IMR-90 (cell line): ENCODE measurements at regions not wholly inside any gene's neighbourhood (a gene's known extent, or its start where the extent isn't known, plus 50 kb on each side); places are given as distances from the start of the nearest gene placed in this dataset.
A peak's percentile ranks its signal among the peaks of the same experiment; 100 is the strongest.

Experiments used
- ATAC-seq: fragments of 200-7000 bp; cut with Tn5 transposase; 2 replicates; pipeline ENCODE4 v1.9.1; 2020; ENCODE audit warnings: low read depth, mild to moderate bottlenecking, moderate library complexity
- BruUV-seq: library from RNA; stranded (reverse); fragments of 400-500 nt; replicated peaks from 2 replicates; lab custom pipeline; 2021; lab: Mats Ljungman, UMichigan
- CTCF ChIA-PET: fragments of 300-600 bp; formaldehyde crosslinking; extraction: SDS; loops from one replicate; lab custom pipeline; 2021; ENCODE audit warnings: antibody characterized with exemption; lab: Yijun Ruan, JAX
- POLR2A ChIA-PET: fragments of 300-600 bp; sonication (Branson Sonifier 250); formaldehyde crosslinking; loops from one replicate; lab custom pipeline; 2022; ENCODE audit warnings: antibody characterized with exemption; ENCODE audit not compliant: unreplicated experiment; lab: Charles Lee
- DNase-seq: peaks from one replicate; pipeline ENCODE4 v3.0.0; 2013
- H2AFZ ChIP-seq: replicated peaks from 2 replicates; pipeline ENCODE3; 2013; ENCODE audit warnings: low read length, mild to moderate bottlenecking; ENCODE audit not compliant: poor library complexity
- H2AK5ac ChIP-seq: 2 replicates; pipeline ENCODE4 v1.6.1; 2013; ENCODE audit warnings: low read depth, low read length, inconsistent platforms
- H2AK9ac ChIP-seq: replicated peaks from 2 replicates; pipeline ENCODE3; 2013; ENCODE audit warnings: mild to moderate bottlenecking, low read depth, low read length, moderate library complexity; ENCODE audit not compliant: poor library complexity
- H2BK120ac ChIP-seq: 2 replicates; pipeline ENCODE4 v1.6.1; 2013; ENCODE audit warnings: low read depth, low read length, inconsistent platforms
- H2BK15ac ChIP-seq: 3 replicates; pipeline ENCODE4 v1.6.1; 2013; ENCODE audit warnings: low read depth, low read length, inconsistent platforms
- H2BK20ac ChIP-seq: 2 replicates; pipeline ENCODE4 v1.6.1; 2013; ENCODE audit warnings: low read depth, mild to moderate bottlenecking, inconsistent platforms, low read length, moderate library complexity
- H2BK5ac ChIP-seq: 2 replicates; pipeline ENCODE4 v1.6.1; 2013; ENCODE audit warnings: mild to moderate bottlenecking, low read depth, low read length, inconsistent platforms; ENCODE audit not compliant: poor library complexity, severe bottlenecking
- H3K14ac ChIP-seq: replicated peaks from 2 replicates; pipeline ENCODE4 v1.6.1; 2013; ENCODE audit warnings: low read depth, low read length, inconsistent platforms
- H3K18ac ChIP-seq: 2 replicates; pipeline ENCODE4 v1.6.1; 2013; ENCODE audit warnings: low read depth, low read length, control low read depth
- H3K23ac ChIP-seq: 2 replicates; pipeline ENCODE4 v1.6.1; 2013; ENCODE audit warnings: low read depth, low read length, inconsistent platforms
- H3K27ac ChIP-seq: 2 replicates; pipeline ENCODE4 v1.5.1; 2013; ENCODE audit warnings: mild to moderate bottlenecking, control low read depth, low read length; ENCODE audit not compliant: insufficient read depth
- H3K27me3 ChIP-seq: 2 replicates; pipeline ENCODE4 v1.6.1; 2013; ENCODE audit warnings: low read length; ENCODE audit not compliant: control insufficient read depth, insufficient read depth
- H3K36me3 ChIP-seq: 2 replicates; pipeline ENCODE4 v1.6.1; 2013; ENCODE audit warnings: low read length, mixed read lengths; ENCODE audit not compliant: control insufficient read depth, insufficient read depth
- H3K4ac ChIP-seq: 2 replicates; pipeline ENCODE4 v1.6.1; 2013; ENCODE audit warnings: low read depth, low read length, inconsistent platforms
- H3K4me1 ChIP-seq: 2 replicates; pipeline ENCODE4 v1.6.1; 2013; ENCODE audit warnings: low read length, mixed read lengths; ENCODE audit not compliant: control insufficient read depth, insufficient read depth
- H3K4me2 ChIP-seq: 2 replicates; pipeline ENCODE4 v1.6.1; 2013; ENCODE audit warnings: low read depth, mild to moderate bottlenecking, control low read depth, low read length, moderate library complexity
- H3K4me3 ChIP-seq: 2 replicates; pipeline ENCODE4 v1.5.1; 2013; ENCODE audit warnings: low read depth, mild to moderate bottlenecking, control low read depth, low read length, moderate library complexity; ENCODE audit not compliant: insufficient read depth
- H3K56ac ChIP-seq: 2 replicates; pipeline ENCODE4 v1.6.1; 2013; ENCODE audit warnings: low read length, inconsistent platforms; ENCODE audit not compliant: insufficient read depth; ENCODE audit errors: extremely low read depth
- H3K79me1 ChIP-seq, 2 experiments: 2 replicates each; pipeline ENCODE4 v1.6.1; 2013; ENCODE audit warnings: low read length in 2 of 2, inconsistent platforms in 1 of 2, low read depth in 1 of 2
- H3K9ac ChIP-seq: 2 replicates; pipeline ENCODE4 v1.6.1; 2013; ENCODE audit warnings: low read depth, low read length, control low read depth
- H3K9me1 ChIP-seq: 2 replicates; pipeline ENCODE4 v1.6.1; 2013; ENCODE audit warnings: low read length, inconsistent platforms; ENCODE audit not compliant: insufficient read depth
- H3K9me3 ChIP-seq: 2 replicates; pipeline ENCODE4 v1.6.1; 2013; ENCODE audit warnings: low read length; ENCODE audit not compliant: control insufficient read depth, insufficient read depth
- H4K20me1 ChIP-seq: 2 replicates; pipeline ENCODE4 v1.6.1; 2013; ENCODE audit warnings: low read length, inconsistent platforms; ENCODE audit not compliant: insufficient read depth
- H4K5ac ChIP-seq: 2 replicates; pipeline ENCODE4 v1.6.1; 2013; ENCODE audit warnings: mild to moderate bottlenecking, low read depth, low read length, control low read depth
- H4K8ac ChIP-seq, 2 experiments: 2 replicates each; pipeline ENCODE4 v1.6.1; 2013; ENCODE audit warnings: low read depth in 2 of 2, low read length in 2 of 2, control low read depth in 1 of 2, inconsistent platforms in 1 of 2
- H4K91ac ChIP-seq: 2 replicates; pipeline ENCODE4 v1.6.1; 2013; ENCODE audit warnings: low read depth, low read length, inconsistent platforms; ENCODE audit not compliant: insufficient read depth
- BHLHE40 ChIP-seq: fragments of 150-350 bp; IDR thresholded peaks from 2 replicates; pipeline ENCODE4 v1.6.1; 2016; ENCODE audit warnings: mild to moderate bottlenecking, low read depth, low read length
- CEBPB ChIP-seq: IDR thresholded peaks from 2 replicates; pipeline ENCODE4 v1.6.1; 2012; ENCODE audit warnings: low read depth, low read length, improper control_type of control experiment
- CHD1 ChIP-seq: IDR thresholded peaks from 2 replicates; pipeline ENCODE4 v1.6.1; 2012; ENCODE audit warnings: low read depth, low read length, improper control_type of control experiment
- FOS ChIP-seq: fragments of 150-350 bp; IDR thresholded peaks from 2 replicates; pipeline ENCODE4 v1.6.1; 2016; ENCODE audit warnings: low read depth, low read length
- MAFK ChIP-seq: IDR thresholded peaks from 2 replicates; pipeline ENCODE4 v1.6.1; 2012; ENCODE audit warnings: low read depth, low read length, improper control_type of control experiment
- MAZ ChIP-seq: IDR thresholded peaks from 2 replicates; pipeline ENCODE4 v1.6.1; 2012; ENCODE audit warnings: low read depth, mild to moderate bottlenecking, low read length, improper control_type of control experiment, moderate library complexity, borderline replicate concordance
- NFE2L2 ChIP-seq: fragments of 150-350 bp; IDR thresholded peaks from 2 replicates; pipeline ENCODE4 v1.6.1; 2016; ENCODE audit warnings: low read depth, mild to moderate bottlenecking, low read length
- RAD21 ChIP-seq: IDR thresholded peaks from 2 replicates; pipeline ENCODE4 v1.6.1; 2012; ENCODE audit warnings: low read length, improper control_type of control experiment
- RCOR1 ChIP-seq: IDR thresholded peaks from 2 replicates; pipeline ENCODE4 v1.6.1; 2012; ENCODE audit warnings: mild to moderate bottlenecking, low read length, improper control_type of control experiment; ENCODE audit not compliant: insufficient replicate concordance
- RFX5 ChIP-seq: IDR thresholded peaks from 2 replicates; pipeline ENCODE4 v1.8.0; 2012; ENCODE audit warnings: low read depth, mild to moderate bottlenecking, low read length, moderate library complexity
- SMC3 ChIP-seq: fragments of 150-350 bp; IDR thresholded peaks from 2 replicates; pipeline ENCODE4 v1.6.1; 2016; ENCODE audit warnings: low read depth, mild to moderate bottlenecking, antibody characterized with exemption, low read length, moderate library complexity
- WGBS, 2 experiments: methylation state at CpG; one replicate each; pipeline versions ENCODE4 v1.1.5 to v1.1.7; 2013; ENCODE audit warnings: missing lambda C conversion rate in 2 of 2; ENCODE audit not compliant: insufficient read length in 1 of 2; ENCODE audit errors: extremely low coverage in 2 of 2; 5-methylcytosine and 5-hydroxymethylcytosine counted together
- dilution Hi-C: fragments of 300-500 bp; cut with HindIII; formaldehyde crosslinking; loops from one replicate; pipeline ENCODE4 v1.14.3; 2018; ENCODE audit warnings: low sequenced_read_pairs; ENCODE audit not compliant: unreplicated experiment
- in situ Hi-C: fragments of 300-500 bp; cut with MboI; formaldehyde crosslinking; loops from 3 replicates; pipeline ENCODE4 v1.14.3; 2019; ENCODE audit warnings: low sequenced_read_pairs, inconsistent platforms, mixed read lengths
- intact Hi-C: fragments of 100-400 bp; cut with micrococcal nuclease; formaldehyde crosslinking; loops from 2 replicates; pipeline ENCODE4 v1.10.0; 2022
- TF ChIP-seq, protein P1 (sequence below): fragments of 150-350 bp; IDR thresholded peaks from 2 replicates; pipeline ENCODE4 v1.6.1; 2016; ENCODE audit warnings: low read depth, mild to moderate bottlenecking, low read length, moderate library complexity, borderline replicate concordance
- TF ChIP-seq, protein P2 (sequence below): conservative IDR thresholded peaks from 2 replicates; pipeline ENCODE4 v1.5.1; 2012; ENCODE audit warnings: mild to moderate bottlenecking, low read depth, low read length, improper control_type of control experiment
- TF ChIP-seq, protein P3 (sequence below): fragments of 150-350 bp; IDR thresholded peaks from 2 replicates; pipeline ENCODE4 v1.6.1; 2017; ENCODE audit warnings: mild to moderate bottlenecking, antibody characterized with exemption, low read length, low read depth

DNA sequence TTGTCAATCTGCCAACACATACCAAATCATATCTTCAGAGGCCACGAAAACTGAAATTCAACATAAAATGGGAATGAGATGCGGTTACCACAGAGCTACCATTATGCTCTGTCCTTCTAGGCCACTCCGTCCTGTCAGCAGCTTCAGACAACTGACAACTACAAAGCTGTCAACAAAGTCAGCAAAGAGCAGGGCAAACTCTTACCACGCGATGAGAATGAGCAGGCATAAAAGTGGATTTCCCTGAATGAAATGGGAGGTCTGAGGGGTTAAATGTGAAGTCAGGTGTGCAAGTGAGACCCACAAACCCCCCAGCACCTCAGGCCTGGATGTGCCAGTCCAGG is 130.1 kb downstream of the LNPK start:
- Histone ChIP-seq H3K27ac (no peak overlapping the region), H4K20me1 (no peaks in the 10 kb centered on the region), H3K27me3 (no peaks in the 10 kb centered on the region), H2AK9ac (no peak overlapping the region), H3K36me3 (no peaks in the 10 kb centered on the region), H3K18ac (peak overlapping the region; percentile 71; the same call in 1 of the 2 replicates), H3K56ac (no peak overlapping the region), H3K79me1 (no peaks in the 10 kb centered on the region), H2BK5ac (no peak overlapping the region), H4K91ac (no peak overlapping the region), H2AK5ac (no peak overlapping the region), H4K8ac (no peak overlapping the region), H3K9ac (no peak overlapping the region), H2BK120ac (no peak overlapping the region), H3K4me1 (peaks cover 3% of the 10 kb centered on the region; the same call in 1 of the 2 replicates), H2BK20ac (no peak overlapping the region), H3K9me1 (no peaks in the 10 kb centered on the region), H3K14ac (no peak overlapping the region), H2BK15ac (no peak overlapping the region), H2AFZ (peak overlapping the region; percentile 70), H3K4me2 (no peak overlapping the region), H3K23ac (no peak overlapping the region), H3K4ac (no peak overlapping the region), H4K5ac (no peak overlapping the region), H3K9me3 (no peaks in the 10 kb centered on the region), H3K4me3 (no peak overlapping the region)
- BruUV-seq = no TSS peak
- ATAC-seq (no peak), DNase-seq (no peak)
- intact Hi-C loops (no loop called here), dilution Hi-C loops (no loop called here), in situ Hi-C loops (no loop called here)
- ChIA-PET CTCF (no interaction called here), POLR2A (no interaction called here)
- no CpG with 5 or more reads among the region's 5 CpGs for WGBS, 2 experiments
- TF ChIP-seq FOS (no peak), CEBPB (no peak), RAD21 (no peak), SMC3 (no peak), MAZ (no peak), RCOR1 (no peak), BHLHE40 (no peak), CHD1 (no peak), NFE2L2 (no peak), MAFK (no peak), RFX5 (no peak)
- TF ChIP-seq, protein P1, sequence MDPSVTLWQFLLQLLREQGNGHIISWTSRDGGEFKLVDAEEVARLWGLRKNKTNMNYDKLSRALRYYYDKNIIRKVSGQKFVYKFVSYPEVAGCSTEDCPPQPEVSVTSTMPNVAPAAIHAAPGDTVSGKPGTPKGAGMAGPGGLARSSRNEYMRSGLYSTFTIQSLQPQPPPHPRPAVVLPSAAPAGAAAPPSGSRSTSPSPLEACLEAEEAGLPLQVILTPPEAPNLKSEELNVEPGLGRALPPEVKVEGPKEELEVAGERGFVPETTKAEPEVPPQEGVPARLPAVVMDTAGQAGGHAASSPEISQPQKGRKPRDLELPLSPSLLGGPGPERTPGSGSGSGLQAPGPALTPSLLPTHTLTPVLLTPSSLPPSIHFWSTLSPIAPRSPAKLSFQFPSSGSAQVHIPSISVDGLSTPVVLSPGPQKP = no peak
- TF ChIP-seq, protein P2, sequence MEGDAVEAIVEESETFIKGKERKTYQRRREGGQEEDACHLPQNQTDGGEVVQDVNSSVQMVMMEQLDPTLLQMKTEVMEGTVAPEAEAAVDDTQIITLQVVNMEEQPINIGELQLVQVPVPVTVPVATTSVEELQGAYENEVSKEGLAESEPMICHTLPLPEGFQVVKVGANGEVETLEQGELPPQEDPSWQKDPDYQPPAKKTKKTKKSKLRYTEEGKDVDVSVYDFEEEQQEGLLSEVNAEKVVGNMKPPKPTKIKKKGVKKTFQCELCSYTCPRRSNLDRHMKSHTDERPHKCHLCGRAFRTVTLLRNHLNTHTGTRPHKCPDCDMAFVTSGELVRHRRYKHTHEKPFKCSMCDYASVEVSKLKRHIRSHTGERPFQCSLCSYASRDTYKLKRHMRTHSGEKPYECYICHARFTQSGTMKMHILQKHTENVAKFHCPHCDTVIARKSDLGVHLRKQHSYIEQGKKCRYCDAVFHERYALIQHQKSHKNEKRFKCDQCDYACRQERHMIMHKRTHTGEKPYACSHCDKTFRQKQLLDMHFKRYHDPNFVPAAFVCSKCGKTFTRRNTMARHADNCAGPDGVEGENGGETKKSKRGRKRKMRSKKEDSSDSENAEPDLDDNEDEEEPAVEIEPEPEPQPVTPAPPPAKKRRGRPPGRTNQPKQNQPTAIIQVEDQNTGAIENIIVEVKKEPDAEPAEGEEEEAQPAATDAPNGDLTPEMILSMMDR = no peak
- TF ChIP-seq, protein P3, sequence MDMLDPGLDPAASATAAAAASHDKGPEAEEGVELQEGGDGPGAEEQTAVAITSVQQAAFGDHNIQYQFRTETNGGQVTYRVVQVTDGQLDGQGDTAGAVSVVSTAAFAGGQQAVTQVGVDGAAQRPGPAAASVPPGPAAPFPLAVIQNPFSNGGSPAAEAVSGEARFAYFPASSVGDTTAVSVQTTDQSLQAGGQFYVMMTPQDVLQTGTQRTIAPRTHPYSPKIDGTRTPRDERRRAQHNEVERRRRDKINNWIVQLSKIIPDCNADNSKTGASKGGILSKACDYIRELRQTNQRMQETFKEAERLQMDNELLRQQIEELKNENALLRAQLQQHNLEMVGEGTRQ = no peak
